SK-N-SH (cell line): ENCODE measurements at regions not wholly inside any gene's neighbourhood (a gene's known extent, or its start where the extent isn't known, plus 50 kb on each side); places are given as distances from the start of the nearest gene placed in this dataset.

Experiments
- CTCF ChIA-PET: fragments of 300-600, 350-600 bp; formaldehyde crosslinking; extraction: SDS; loops from one replicate; lab custom pipeline; 2021; lab: Yijun Ruan, JAX
- POLR2A ChIA-PET: fragments of 350-600 bp; sonication (Branson Sonifier 250); formaldehyde crosslinking; extraction: SDS; loops from one replicate; lab custom pipeline; 2020; ENCODE audit warnings: antibody characterized with exemption, inconsistent platforms; lab: Yijun Ruan, JAX
- DNase-seq: peaks from one replicate; pipeline ENCODE4 v3.0.0; 2012
- H2AFZ ChIP-seq: fragments of 200-600 bp; sonication (generic); 2 replicates; pipeline ENCODE4 v1.8.1; 2016; ENCODE audit warnings: antibody characterized with exemption, mild to moderate bottlenecking, low read depth
- H3F3A ChIP-seq: fragments of 200-600 bp; sonication (generic); replicated peaks from 2 replicates; pipeline ENCODE3; 2016; ENCODE audit warnings: antibody characterized with exemption, mild to moderate bottlenecking; ENCODE audit not compliant: insufficient read depth
- H3K27ac ChIP-seq, 2 experiments: fragments of 200-500 bp in 1 of 2; fragments of 200-600 bp in 1 of 2; sonication (Bioruptor generic) in 1 of 2; sonication (generic), shearing (Covaris generic) in 1 of 2; 2 replicates each; pipeline versions ENCODE4 v1.5.1 to v1.6.1; 2014 to 2016; ENCODE audit warnings: low read depth in 2 of 2, inconsistent platforms in 1 of 2, low read length in 1 of 2, mild to moderate bottlenecking in 1 of 2, mixed read lengths in 1 of 2
- H3K27me3 ChIP-seq: fragments of 200-600 bp; sonication (generic), shearing (Covaris generic); 2 replicates; pipeline ENCODE4 v1.6.1; 2016; ENCODE audit warnings: mixed run types; ENCODE audit not compliant: insufficient read depth
- H3K36me3 ChIP-seq, 2 experiments: fragments of 200-500 bp in 1 of 2; fragments of 200-600 bp in 1 of 2; sonication (Bioruptor generic) in 1 of 2; sonication (generic) in 1 of 2; replicated peaks in 1 of 2; 2 replicates each; pipeline versions ENCODE3 to v1.5.1; 2014 to 2016; ENCODE audit warnings: low read length in 1 of 2, mild to moderate bottlenecking in 1 of 2; ENCODE audit not compliant: insufficient read depth in 2 of 2, control insufficient read depth in 1 of 2
- H3K4me1 ChIP-seq, 2 experiments: fragments of 200-500 bp in 1 of 2; fragments of 200-600 bp in 1 of 2; sonication (Bioruptor generic) in 1 of 2; sonication (generic), shearing (Covaris generic) in 1 of 2; 2 replicates each; pipeline versions ENCODE4 v1.5.1 to v1.6.1; 2014 to 2016; ENCODE audit warnings: low read depth in 1 of 2, low read length in 1 of 2, mixed run types in 1 of 2; ENCODE audit not compliant: insufficient read depth in 2 of 2, control insufficient read depth in 1 of 2
- H3K4me2 ChIP-seq: fragments of 200-600 bp; sonication (generic), shearing (Covaris generic); 2 replicates; pipeline ENCODE4 v1.6.1; 2017; ENCODE audit warnings: mixed run types
- H3K4me3 ChIP-seq, 2 experiments: fragments of 200-500 bp in 1 of 2; fragments of 200-600 bp in 1 of 2; sonication (Bioruptor generic) in 1 of 2; sonication (generic), shearing (Covaris generic) in 1 of 2; 2 replicates each; pipeline versions ENCODE4 v1.5.1 to v1.8.1; 2014 to 2016; ENCODE audit warnings: low read depth in 2 of 2, inconsistent platforms in 1 of 2, low read length in 1 of 2, mild to moderate bottlenecking in 1 of 2, mixed read lengths in 1 of 2, moderate library complexity in 1 of 2
- H3K79me2 ChIP-seq: fragments of 200-600 bp; sonication (generic); 2 replicates; pipeline ENCODE4 v1.8.1; 2017; ENCODE audit warnings: mild to moderate bottlenecking; ENCODE audit not compliant: insufficient read depth
- H3K9ac ChIP-seq: fragments of 200-600 bp; sonication (generic); 2 replicates; pipeline ENCODE4 v1.6.1; 2017; ENCODE audit warnings: mixed run types
- H3K9me2 ChIP-seq: fragments of 200-600 bp; sonication (generic); 2 replicates; pipeline ENCODE4 v1.6.1; 2017; ENCODE audit warnings: mixed run types
- H3K9me3 ChIP-seq: fragments of 200-600 bp; sonication (generic); 2 replicates; pipeline ENCODE4 v1.6.1; 2017; ENCODE audit warnings: mixed run types, mild to moderate bottlenecking, moderate library complexity
- H4K20me1 ChIP-seq: fragments of 200-600 bp; sonication (generic); 2 replicates; pipeline ENCODE4 v1.6.1; 2017; ENCODE audit warnings: mild to moderate bottlenecking, mixed run types; ENCODE audit not compliant: insufficient read depth
- FOSL2 ChIP-seq: IDR thresholded peaks from 2 replicates; pipeline ENCODE4 v1.4.0; 2012; ENCODE audit warnings: low read depth, mild to moderate bottlenecking, moderate library complexity, borderline replicate concordance
- FOXJ3 ChIP-seq: sonication (generic); formaldehyde crosslinking; IDR thresholded peaks from 2 replicates; pipeline ENCODE4 v1.5.1; 2020; ENCODE audit warnings: mild to moderate bottlenecking, missing genetic modification reagents
- NFIC ChIP-seq: IDR thresholded peaks from 2 replicates; pipeline ENCODE4 v1.4.0; 2012; ENCODE audit warnings: borderline replicate concordance
- NRF1 ChIP-seq: IDR thresholded peaks from 2 replicates; pipeline ENCODE4 v1.6.1; 2012; ENCODE audit warnings: low read depth, mild to moderate bottlenecking, low read length
- PBX3 ChIP-seq: IDR thresholded peaks from 2 replicates; pipeline ENCODE4; 2012
- POLR2AphosphoS5 ChIP-seq: IDR thresholded peaks from 2 replicates; pipeline ENCODE4 v1.6.1; 2012; ENCODE audit warnings: low read depth, low read length
- RAD21 ChIP-seq: IDR thresholded peaks from 2 replicates; pipeline ENCODE4 v1.6.1; 2012; ENCODE audit warnings: mild to moderate bottlenecking, low read length
- RCOR1 ChIP-seq: fragments of 150-350 bp; IDR thresholded peaks from 2 replicates; pipeline ENCODE4 v1.6.1; 2017; ENCODE audit warnings: antibody characterized with exemption, low read length
- SIN3A ChIP-seq: IDR thresholded peaks from 2 replicates; pipeline ENCODE4 v1.6.1; 2012; ENCODE audit warnings: low read depth, mild to moderate bottlenecking, low read length, moderate library complexity, borderline replicate concordance
- SMC3 ChIP-seq: IDR thresholded peaks from 2 replicates; pipeline ENCODE4 v1.6.1; 2012; ENCODE audit warnings: low read depth, low read length, improper control_type of control experiment
- WGBS: methylation state at CpG from one replicate; pipeline ENCODE4 v1.1.6; 2017; ENCODE audit warnings: low lambda C conversion rate; 5-methylcytosine and 5-hydroxymethylcytosine counted together
- TF ChIP-seq, protein P1 (sequence below): IDR thresholded peaks from 2 replicates; pipeline ENCODE4 v1.4.0; 2012; ENCODE audit warnings: low read depth, borderline replicate concordance
- TF ChIP-seq, protein P2 (sequence below): fragments of 150-350 bp; IDR thresholded peaks from 2 replicates; pipeline ENCODE4 v1.6.1; 2017; ENCODE audit warnings: antibody characterized with exemption, low read length, low read depth, borderline replicate concordance
- TF ChIP-seq, protein P3 (sequence below): IDR thresholded peaks from 2 replicates; pipeline ENCODE4 v1.4.0; 2012; ENCODE audit warnings: low read depth, borderline replicate concordance
- TF ChIP-seq, protein P4 (sequence below): fragments of 150-350 bp; IDR thresholded peaks from 2 replicates; pipeline ENCODE4 v1.6.1; 2016; ENCODE audit warnings: mild to moderate bottlenecking, low read depth, low read length

GRCh38 chr3:80705290-80705689, 937.5 kb upstream of the ROBO1 start (continued):
- TF ChIP-seq, protein P1, sequence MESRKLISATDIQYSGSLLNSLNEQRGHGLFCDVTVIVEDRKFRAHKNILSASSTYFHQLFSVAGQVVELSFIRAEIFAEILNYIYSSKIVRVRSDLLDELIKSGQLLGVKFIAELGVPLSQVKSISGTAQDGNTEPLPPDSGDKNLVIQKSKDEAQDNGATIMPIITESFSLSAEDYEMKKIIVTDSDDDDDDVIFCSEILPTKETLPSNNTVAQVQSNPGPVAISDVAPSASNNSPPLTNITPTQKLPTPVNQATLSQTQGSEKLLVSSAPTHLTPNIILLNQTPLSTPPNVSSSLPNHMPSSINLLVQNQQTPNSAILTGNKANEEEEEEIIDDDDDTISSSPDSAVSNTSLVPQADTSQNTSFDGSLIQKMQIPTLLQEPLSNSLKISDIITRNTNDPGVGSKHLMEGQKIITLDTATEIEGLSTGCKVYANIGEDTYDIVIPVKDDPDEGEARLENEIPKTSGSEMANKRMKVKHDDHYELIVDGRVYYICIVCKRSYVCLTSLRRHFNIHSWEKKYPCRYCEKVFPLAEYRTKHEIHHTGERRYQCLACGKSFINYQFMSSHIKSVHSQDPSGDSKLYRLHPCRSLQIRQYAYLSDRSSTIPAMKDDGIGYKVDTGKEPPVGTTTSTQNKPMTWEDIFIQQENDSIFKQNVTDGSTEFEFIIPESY, result no peak
- no peak for TF ChIP-seq PBX3
- no peak for TF ChIP-seq NFIC
- no peak for TF ChIP-seq RCOR1
- no peak for TF ChIP-seq POLR2AphosphoS5
- no peak for TF ChIP-seq NRF1
- TF ChIP-seq SIN3A, result no peak
- TF ChIP-seq SMC3, result no peak

DNA sequence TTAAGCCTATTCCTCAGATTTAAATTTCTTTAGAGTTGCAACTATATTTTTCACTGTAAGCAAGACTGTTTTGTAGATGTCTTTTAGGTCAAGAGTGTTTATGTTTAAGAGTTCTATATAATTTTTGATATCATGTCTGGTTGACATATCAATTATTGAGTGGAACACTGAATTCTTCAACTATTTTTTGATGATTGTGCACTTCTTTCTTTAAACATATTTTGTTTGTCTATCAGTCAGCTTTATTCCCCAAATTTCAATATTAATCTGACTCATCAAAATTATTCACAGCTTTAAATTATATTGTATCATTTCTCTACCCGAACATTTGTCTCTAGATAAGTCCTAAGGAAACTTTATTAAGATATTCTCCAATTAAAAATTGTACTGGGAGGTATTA, 933.6 kb upstream of the ROBO1 start:
- ChIA-PET POLR2A (no interaction called here), CTCF (no interaction called here)
- Histone ChIP-seq H3K36me3 (no peaks in the 10 kb centered on the region), H3K4me3 (no peak overlapping the region), H3K4me1 (no peaks in the 10 kb centered on the region), H3K9ac (no peak overlapping the region), H3K9me2 (no peaks in the 10 kb centered on the region), H3K27ac (no peak overlapping the region), H3K9me3 (no peaks in the 10 kb centered on the region), H3F3A (no peaks in the 10 kb centered on the region), H3K79me2 (no peaks in the 10 kb centered on the region), H2AFZ (no peak overlapping the region), H3K27me3 (no peaks in the 10 kb centered on the region), H4K20me1 (no peaks in the 10 kb centered on the region), H3K4me2 (no peak overlapping the region)
- no peak for DNase-seq
- WGBS, result 19% methylated on average over 1 of the region's 1 CpG
- TF ChIP-seq, protein P2, sequence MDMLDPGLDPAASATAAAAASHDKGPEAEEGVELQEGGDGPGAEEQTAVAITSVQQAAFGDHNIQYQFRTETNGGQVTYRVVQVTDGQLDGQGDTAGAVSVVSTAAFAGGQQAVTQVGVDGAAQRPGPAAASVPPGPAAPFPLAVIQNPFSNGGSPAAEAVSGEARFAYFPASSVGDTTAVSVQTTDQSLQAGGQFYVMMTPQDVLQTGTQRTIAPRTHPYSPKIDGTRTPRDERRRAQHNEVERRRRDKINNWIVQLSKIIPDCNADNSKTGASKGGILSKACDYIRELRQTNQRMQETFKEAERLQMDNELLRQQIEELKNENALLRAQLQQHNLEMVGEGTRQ, result no peak
- TF ChIP-seq POLR2AphosphoS5, result no peak
- no peak for TF ChIP-seq NRF1
- no peak for TF ChIP-seq SIN3A
- TF ChIP-seq FOXJ3 (CRISPR knock-in tag), result no peak
- TF ChIP-seq, protein P3, sequence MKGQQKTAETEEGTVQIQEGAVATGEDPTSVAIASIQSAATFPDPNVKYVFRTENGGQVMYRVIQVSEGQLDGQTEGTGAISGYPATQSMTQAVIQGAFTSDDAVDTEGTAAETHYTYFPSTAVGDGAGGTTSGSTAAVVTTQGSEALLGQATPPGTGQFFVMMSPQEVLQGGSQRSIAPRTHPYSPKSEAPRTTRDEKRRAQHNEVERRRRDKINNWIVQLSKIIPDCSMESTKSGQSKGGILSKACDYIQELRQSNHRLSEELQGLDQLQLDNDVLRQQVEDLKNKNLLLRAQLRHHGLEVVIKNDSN, result no peak
- TF ChIP-seq, protein P4, sequence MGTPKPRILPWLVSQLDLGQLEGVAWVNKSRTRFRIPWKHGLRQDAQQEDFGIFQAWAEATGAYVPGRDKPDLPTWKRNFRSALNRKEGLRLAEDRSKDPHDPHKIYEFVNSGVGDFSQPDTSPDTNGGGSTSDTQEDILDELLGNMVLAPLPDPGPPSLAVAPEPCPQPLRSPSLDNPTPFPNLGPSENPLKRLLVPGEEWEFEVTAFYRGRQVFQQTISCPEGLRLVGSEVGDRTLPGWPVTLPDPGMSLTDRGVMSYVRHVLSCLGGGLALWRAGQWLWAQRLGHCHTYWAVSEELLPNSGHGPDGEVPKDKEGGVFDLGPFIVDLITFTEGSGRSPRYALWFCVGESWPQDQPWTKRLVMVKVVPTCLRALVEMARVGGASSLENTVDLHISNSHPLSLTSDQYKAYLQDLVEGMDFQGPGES, result no peak
- TF ChIP-seq RCOR1, result no peak
- TF ChIP-seq FOSL2, result no peak
- TF ChIP-seq SMC3, result no peak
- no peak for TF ChIP-seq RAD21
